Neuronal stem cell (in vitro differentiated cells): ENCODE measurements at regions not wholly inside any gene's neighbourhood (a gene's known extent, or its start where the extent isn't known, plus 50 kb on each side); places are given as distances from the start of the nearest gene placed in this dataset.

Source experiments
- DNase-seq: peaks from one replicate; pipeline ENCODE4 v3.0.0-alpha.2; 2013; ENCODE audit warnings: low spot score
- H2AFZ ChIP-seq: one replicate; pipeline ENCODE4 v1.6.1; 2013; ENCODE audit warnings: mild to moderate bottlenecking, low read length, inconsistent platforms
- H2AK5ac ChIP-seq: 2 replicates; pipeline ENCODE4 v1.6.1; 2013; ENCODE audit warnings: low read depth, mild to moderate bottlenecking, inconsistent platforms, low read length, moderate library complexity, mixed read lengths
- H2BK120ac ChIP-seq: 2 replicates; pipeline ENCODE4 v1.6.1; 2013; ENCODE audit warnings: low read depth, mild to moderate bottlenecking, inconsistent platforms, low read length, moderate library complexity, mixed read lengths
- H2BK12ac ChIP-seq: one replicate; pipeline ENCODE4 v1.6.1; 2013; ENCODE audit warnings: low read length, inconsistent platforms
- H2BK15ac ChIP-seq: 2 replicates; pipeline ENCODE4 v1.6.1; 2013; ENCODE audit warnings: mild to moderate bottlenecking, low read length, inconsistent platforms, mixed read lengths
- H2BK5ac ChIP-seq: one replicate; pipeline ENCODE4 v1.6.1; 2013; ENCODE audit warnings: inconsistent platforms, mild to moderate bottlenecking, low read length, moderate library complexity
- H3K14ac ChIP-seq: one replicate; pipeline ENCODE4 v1.6.1; 2013; ENCODE audit warnings: low read length, inconsistent platforms
- H3K18ac ChIP-seq: 2 replicates; pipeline ENCODE4 v1.6.1; 2013; ENCODE audit warnings: low read length, inconsistent platforms
- H3K23ac ChIP-seq: 2 replicates; pipeline ENCODE4 v1.6.1; 2013; ENCODE audit warnings: low read depth, mild to moderate bottlenecking, mixed read lengths, low read length, inconsistent platforms; ENCODE audit not compliant: poor library complexity
- H3K27ac ChIP-seq: replicated peaks from 3 replicates; pipeline ENCODE4 v1.5.1; 2013; ENCODE audit warnings: low read length, inconsistent platforms
- H3K27me3 ChIP-seq, 3 experiments: 2 replicates each; pipeline ENCODE4 v1.6.1; 2013; ENCODE audit warnings: low read length in 3 of 3, mild to moderate bottlenecking in 2 of 3, inconsistent platforms in 1 of 3, low read depth in 1 of 3, mixed read lengths in 1 of 3, moderate library complexity in 1 of 3; ENCODE audit not compliant: control insufficient read depth in 3 of 3, insufficient read depth in 3 of 3
- H3K36me3 ChIP-seq, 2 donors: replicated peaks in 1 of 2; 2 replicates each; pipeline ENCODE4 v1.6.1; 2013; ENCODE audit warnings: low read length in 2 of 2; ENCODE audit not compliant: control insufficient read depth in 2 of 2, insufficient read depth in 2 of 2
- H3K4ac ChIP-seq: 2 replicates; pipeline ENCODE4 v1.6.1; 2013; ENCODE audit warnings: inconsistent platforms, mild to moderate bottlenecking, low read length, moderate library complexity
- H3K4me1 ChIP-seq, 2 donors: 1 replicate in 1 of 2; 2 replicates in 1 of 2; pipeline ENCODE4 v1.6.1; 2013; ENCODE audit warnings: low read length in 2 of 2, low read depth in 1 of 2; ENCODE audit not compliant: control insufficient read depth in 2 of 2, insufficient read depth in 1 of 2
- H3K4me2 ChIP-seq: one replicate; pipeline ENCODE4 v1.6.1; 2013; ENCODE audit warnings: mild to moderate bottlenecking, low read length, inconsistent platforms; ENCODE audit not compliant: insufficient read depth, poor library complexity, severe bottlenecking
- H3K4me3 ChIP-seq, 2 donors: 2 replicates each; pipeline ENCODE4 v1.5.1; 2013; ENCODE audit warnings: low read length in 2 of 2, mild to moderate bottlenecking in 2 of 2, inconsistent platforms in 1 of 2, moderate library complexity in 1 of 2
- H3K79me1 ChIP-seq: one replicate; pipeline ENCODE4 v1.6.1; 2013; ENCODE audit warnings: low read depth, mild to moderate bottlenecking, inconsistent platforms, low read length, moderate library complexity
- H3K9ac ChIP-seq: one replicate; pipeline ENCODE4 v1.6.1; 2013; ENCODE audit warnings: mild to moderate bottlenecking, low read depth, low read length, inconsistent platforms; ENCODE audit not compliant: poor library complexity
- H3K9me3 ChIP-seq, 2 donors: replicated peaks in 1 of 2; 2 replicates each; pipeline versions ENCODE3 to v1.6.1; 2013; ENCODE audit warnings: low read length in 2 of 2, mild to moderate bottlenecking in 2 of 2, inconsistent platforms in 1 of 2, low read depth in 1 of 2, mixed read lengths in 1 of 2, moderate library complexity in 1 of 2; ENCODE audit not compliant: control insufficient read depth in 2 of 2, insufficient read depth in 1 of 2
- H4K8ac ChIP-seq: one replicate; pipeline ENCODE4 v1.6.1; 2013; ENCODE audit warnings: low read depth, mild to moderate bottlenecking, inconsistent platforms, low read length, moderate library complexity
- H4K91ac ChIP-seq: one replicate; pipeline ENCODE4 v1.6.1; 2013; ENCODE audit warnings: low read length, low read depth, mild to moderate bottlenecking, inconsistent platforms; ENCODE audit not compliant: poor library complexity
- WGBS, 2 donors: extraction: QIAGEN DNeasy Blood & Tissue Kit; methylation state at CpG; one replicate each; pipeline ENCODE4 v1.1.7; 2013; ENCODE audit warnings: missing lambda C conversion rate in 2 of 2, mixed read lengths in 1 of 2; ENCODE audit not compliant: insufficient read length in 2 of 2, insufficient replicate concordance in 1 of 2; ENCODE audit errors: extremely low coverage in 2 of 2; 5-methylcytosine and 5-hydroxymethylcytosine counted together

DNA sequence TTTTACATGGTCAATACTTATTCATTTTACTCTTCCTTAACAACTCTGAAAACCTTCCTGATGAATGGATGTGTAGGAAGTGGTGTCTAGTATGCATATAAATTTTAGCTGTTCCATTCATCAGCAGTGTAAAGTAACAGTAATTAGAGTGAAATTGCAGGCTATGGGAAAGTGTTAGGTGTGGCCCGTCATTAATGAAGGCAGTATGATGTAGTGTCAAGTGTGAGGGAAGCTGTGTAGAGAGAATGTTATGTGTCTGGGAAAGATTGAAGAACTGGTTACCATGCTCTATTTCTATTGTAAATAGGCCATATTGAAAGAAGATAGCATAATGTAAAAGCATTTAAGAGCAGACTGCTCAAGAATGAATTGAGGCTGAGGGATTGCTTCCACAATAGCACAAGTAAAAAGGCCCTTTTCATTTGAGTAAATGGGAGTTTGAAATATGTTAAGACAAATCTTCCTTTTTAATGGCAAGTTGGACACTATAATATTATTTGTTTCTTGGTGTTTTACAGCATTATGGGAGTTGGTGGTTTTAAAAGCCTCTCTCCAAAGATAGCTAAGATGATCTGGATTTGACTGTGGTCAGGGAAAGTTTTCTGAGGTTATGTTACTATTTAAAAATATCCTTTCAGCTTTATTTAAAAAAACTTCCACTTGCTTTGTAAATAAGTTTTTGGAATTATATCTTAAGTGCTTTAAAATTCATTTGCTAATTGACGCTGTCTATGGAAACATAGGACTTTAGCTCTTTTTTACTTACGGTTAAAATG lies 401.0 kb upstream of the ZEB2 start:
- Histone ChIP-seq H2BK120ac (no peak overlapping the region), H3K36me3 (no peaks in the 10 kb centered on the region), H2AK5ac (no peak overlapping the region), H2BK15ac (no peak overlapping the region), H3K27me3 (no peaks in the 10 kb centered on the region), H2BK5ac (no peak overlapping the region), H3K14ac (no peak overlapping the region), H3K9me3 (peaks cover 0 to 3% of the 10 kb centered on the region in 2 donors), H3K79me1 (no peaks in the 10 kb centered on the region), H3K4me1 (peaks cover 0 to 4% of the 10 kb centered on the region in 2 donors), H3K4me3 (no peak overlapping the region), H2AFZ (no peak overlapping the region), H3K4me2 (no peak overlapping the region), H3K4ac (no peak overlapping the region), H4K91ac (no peak overlapping the region), H2BK12ac (no peak overlapping the region), H3K27ac (no peak overlapping the region), H3K23ac (no peak overlapping the region), H3K18ac (no peak overlapping the region), H4K8ac (no peak overlapping the region), H3K9ac (no peak overlapping the region)
- no peak for DNase-seq
- WGBS, 2 donors: no CpG with 5 or more reads among the region's 3 CpGs

GRCh38 chr2:144914622-144915318 lies 394.9 kb upstream of the ZEB2 start:
- no peak overlapping the region for H4K8ac ChIP-seq
- H2BK5ac ChIP-seq: no peak overlapping the region
- no peaks in the 10 kb centered on the region for H3K27me3 ChIP-seq
- no peak overlapping the region for H2AK5ac ChIP-seq
- H4K91ac ChIP-seq: no peak overlapping the region
- no peak overlapping the region for H3K9ac ChIP-seq
- H3K36me3 ChIP-seq: no peaks in the 10 kb centered on the region
- H3K4ac ChIP-seq: no peak overlapping the region
- no peak overlapping the region for H3K23ac ChIP-seq
- no peak overlapping the region for H2BK120ac ChIP-seq
- H2AFZ ChIP-seq: no peak overlapping the region
- H3K27ac ChIP-seq: no peak overlapping the region
- H3K18ac ChIP-seq: no peak overlapping the region
- H2BK12ac ChIP-seq: no peak overlapping the region
- WGBS, 2 donors: no CpG with 5 or more reads among the region's 2 CpGs
- no peak overlapping the region for H3K4me3 ChIP-seq
- no peak overlapping the region for H2BK15ac ChIP-seq
- peaks cover 0 to 3% of the 10 kb centered on the region in 2 donors for H3K9me3 ChIP-seq
- H3K4me2 ChIP-seq: no peak overlapping the region
- no peaks in the 10 kb centered on the region for H3K79me1 ChIP-seq
- no peaks in the 10 kb centered on the region for H3K4me1 ChIP-seq
- no peak for DNase-seq
- no peak overlapping the region for H3K14ac ChIP-seq

DNA sequence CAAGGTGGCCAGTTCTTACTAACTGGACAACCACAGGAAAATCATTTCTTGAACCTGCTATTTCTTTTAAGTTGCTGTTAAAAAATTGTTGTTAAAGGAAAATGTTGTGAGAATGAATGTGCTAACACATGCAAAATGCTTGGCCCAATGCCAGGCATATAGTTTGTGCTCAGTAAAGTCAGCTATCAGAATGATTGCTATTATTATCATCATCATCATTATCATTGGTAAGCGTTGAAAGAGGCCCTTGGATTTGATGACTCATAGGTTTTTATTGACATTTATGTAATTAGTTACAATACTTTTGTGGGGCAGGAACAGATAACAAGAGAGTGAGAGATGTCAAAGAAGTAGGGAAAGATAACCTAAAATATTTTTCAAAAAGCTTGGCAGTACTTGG lies 394.2 kb upstream of the ZEB2 start:
- Histone ChIP-seq H3K14ac (no peak overlapping the region), H4K8ac (no peak overlapping the region), H3K23ac (no peak overlapping the region), H2BK15ac (no peak overlapping the region), H3K27ac (no peak overlapping the region), H4K91ac (no peak overlapping the region), H3K4me1 (no peaks in the 10 kb centered on the region), H3K27me3 (no peaks in the 10 kb centered on the region), H3K4me2 (no peak overlapping the region), H2AK5ac (no peak overlapping the region), H2BK120ac (no peak overlapping the region), H2BK5ac (no peak overlapping the region), H3K36me3 (no peaks in the 10 kb centered on the region), H3K18ac (no peak overlapping the region), H3K79me1 (no peaks in the 10 kb centered on the region), H2BK12ac (no peak overlapping the region), H3K4ac (no peak overlapping the region), H3K4me3 (no peak overlapping the region), H3K9me3 (peaks cover 0 to 3% of the 10 kb centered on the region in 2 donors), H2AFZ (no peak overlapping the region), H3K9ac (no peak overlapping the region)
- DNase-seq: no peak
- no CpG with 5 or more reads among the region's 1 CpG for WGBS, 2 donors

DNA sequence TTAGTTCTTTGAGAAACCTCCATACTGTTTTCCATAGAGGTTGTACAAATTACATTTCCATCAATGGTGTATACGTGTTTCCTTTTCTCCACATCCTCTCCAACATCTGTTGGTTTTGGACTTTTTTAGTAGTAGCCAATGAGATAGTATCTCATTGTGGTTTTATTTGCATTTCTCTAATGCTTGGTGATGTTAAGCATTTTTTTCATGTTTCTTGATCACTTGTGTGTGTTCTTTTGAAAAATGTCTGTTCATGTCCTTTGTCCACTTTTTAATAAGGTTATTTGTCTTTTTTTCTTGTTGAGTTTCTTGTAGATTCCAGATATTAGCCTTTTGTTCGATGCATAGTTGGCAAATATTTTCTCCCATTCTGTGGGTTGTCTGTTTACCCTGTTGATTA lies 392.3 kb upstream of the ZEB2 start:
- H2AFZ ChIP-seq: no peak overlapping the region
- H4K8ac ChIP-seq: no peak overlapping the region
- no peak overlapping the region for H2AK5ac ChIP-seq
- H3K18ac ChIP-seq: no peak overlapping the region
- H3K4me1 ChIP-seq: no peaks in the 10 kb centered on the region
- no CpG with 5 or more reads among the region's 2 CpGs for WGBS, 2 donors
- H2BK15ac ChIP-seq: no peak overlapping the region
- H3K14ac ChIP-seq: no peak overlapping the region
- H3K4me3 ChIP-seq: no peak overlapping the region
- H3K27ac ChIP-seq: no peak overlapping the region
- no peak overlapping the region for H4K91ac ChIP-seq
- no peak overlapping the region for H3K4ac ChIP-seq
- no peak overlapping the region for H2BK120ac ChIP-seq
- H3K9ac ChIP-seq: no peak overlapping the region
- no peaks in the 10 kb centered on the region for H3K27me3 ChIP-seq
- DNase-seq: no peak
- H3K79me1 ChIP-seq: no peaks in the 10 kb centered on the region
- H3K23ac ChIP-seq: no peak overlapping the region
- no peak overlapping the region for H2BK5ac ChIP-seq
- H2BK12ac ChIP-seq: no peak overlapping the region
- H3K4me2 ChIP-seq: no peak overlapping the region
- H3K9me3 ChIP-seq: peaks cover 0 to 3% of the 10 kb centered on the region in 2 donors
- no peaks in the 10 kb centered on the region for H3K36me3 ChIP-seq
